PC-3 (cell line): ENCODE measurements at regions not wholly inside any gene's neighbourhood (a gene's known extent, or its start where the extent isn't known, plus 50 kb on each side); places are given as distances from the start of the nearest gene placed in this dataset.

Experiments
- ATAC-seq: fragments of 200-7000 bp; cut with Tn5 transposase; 2 replicates; pipeline ENCODE4 v1.9.1; 2020; ENCODE audit warnings: mild to moderate bottlenecking, moderate library complexity
- BruUV-seq: library from RNA; stranded (reverse); fragments of 400-500 nt; replicated peaks from 2 replicates; lab custom pipeline; 2021; lab: Mats Ljungman, UMichigan
- CTCF ChIA-PET: fragments of 300-600 bp; sonication (Branson Sonifier 250); formaldehyde crosslinking; loops from one replicate; lab custom pipeline; 2022; ENCODE audit warnings: antibody characterized with exemption; lab: Charles Lee
- POLR2A ChIA-PET: fragments of 300-600 bp; sonication (Branson Sonifier 250); formaldehyde crosslinking; loops from one replicate; lab custom pipeline; 2022; ENCODE audit warnings: antibody characterized with exemption; ENCODE audit not compliant: unreplicated experiment; lab: Charles Lee
- DNase-seq: peaks from one replicate; pipeline ENCODE4 v3.0.0-alpha.2; 2015
- H2AFZ ChIP-seq: fragments of 300-600 bp; sonication (generic); 2 replicates; pipeline ENCODE4 v1.6.0; 2016; ENCODE audit warnings: antibody characterized with exemption, low read length
- H3F3A ChIP-seq: fragments of 300-600 bp; sonication (generic); one replicate; pipeline ENCODE4 v1.6.0; 2017; ENCODE audit warnings: antibody characterized with exemption, low read length, control low read depth, mild to moderate bottlenecking; ENCODE audit not compliant: unreplicated experiment
- H3K27ac ChIP-seq: fragments of 300-600 bp; sonication (generic); 2 replicates; pipeline ENCODE4 v1.5.1; 2016; ENCODE audit warnings: mild to moderate bottlenecking, low read length
- H3K27me3 ChIP-seq: fragments of 300-600 bp; sonication (generic); 2 replicates; pipeline ENCODE4 v1.6.1; 2016; ENCODE audit warnings: low read length, mixed read lengths
- H3K36me3 ChIP-seq: fragments of 300-600 bp; sonication (generic); 2 replicates; pipeline ENCODE4 v1.6.1; 2016; ENCODE audit warnings: low read depth, mixed run types, low read length, mixed read lengths
- H3K4me1 ChIP-seq: fragments of 300-600 bp; sonication (generic); 2 replicates; pipeline ENCODE4 v1.5.1; 2016; ENCODE audit warnings: low read length; ENCODE audit not compliant: insufficient read depth
- H3K4me2 ChIP-seq: fragments of 300-600 bp; sonication (generic); 2 replicates; pipeline ENCODE4 v1.6.0; 2016; ENCODE audit warnings: low read length
- H3K4me3 ChIP-seq: fragments of 300-600 bp; sonication (generic); 2 replicates; pipeline ENCODE4 v1.5.1; 2016; ENCODE audit warnings: mild to moderate bottlenecking, low read length, mixed read lengths
- H3K79me2 ChIP-seq: fragments of 300-600 bp; sonication (generic); 2 replicates; pipeline ENCODE4 v1.6.1; 2017; ENCODE audit warnings: low read length, mixed read lengths
- H3K9ac ChIP-seq: fragments of 300-600 bp; sonication (generic); 2 replicates; pipeline ENCODE4 v1.6.0; 2016; ENCODE audit warnings: mild to moderate bottlenecking, low read length
- H3K9me2 ChIP-seq: fragments of 300-600 bp; sonication (generic); replicated peaks from 2 replicates; pipeline ENCODE4 v1.6.1; 2016; ENCODE audit warnings: mixed run types, low read length, mixed read lengths
- H3K9me3 ChIP-seq: fragments of 300-600 bp; sonication (generic); 2 replicates; pipeline ENCODE4 v1.6.1; 2016; ENCODE audit warnings: low read length, mixed read lengths
- H4K20me1 ChIP-seq: fragments of 300-600 bp; sonication (generic); 2 replicates; pipeline ENCODE4 v1.6.1; 2016; ENCODE audit warnings: low read length, mixed read lengths
- EZH2 ChIP-seq: fragments of 300-600 bp; sonication (generic); IDR thresholded peaks from one replicate; pipeline ENCODE4 v1.6.1; 2017; ENCODE audit warnings: antibody characterized with exemption, mild to moderate bottlenecking, low read length; ENCODE audit not compliant: unreplicated experiment
- EZH2phosphoT487 ChIP-seq: fragments of 300-600 bp; sonication (generic); IDR thresholded peaks from 2 replicates; pipeline ENCODE4 v1.6.1; 2018; ENCODE audit warnings: mild to moderate bottlenecking, antibody characterized with exemption, low read length, borderline replicate concordance
- intact Hi-C: fragments of 100-400 bp; cut with micrococcal nuclease; formaldehyde crosslinking; loops from 2 replicates; pipeline ENCODE4 v1.9.0; 2023
- TF ChIP-seq, protein P1 (sequence below): fragments of 300-600 bp; sonication (generic); conservative IDR thresholded peaks from 2 replicates; pipeline ENCODE4 v1.5.1; 2017; ENCODE audit warnings: antibody characterized with exemption, low read depth, mild to moderate bottlenecking, low read length

DNA sequence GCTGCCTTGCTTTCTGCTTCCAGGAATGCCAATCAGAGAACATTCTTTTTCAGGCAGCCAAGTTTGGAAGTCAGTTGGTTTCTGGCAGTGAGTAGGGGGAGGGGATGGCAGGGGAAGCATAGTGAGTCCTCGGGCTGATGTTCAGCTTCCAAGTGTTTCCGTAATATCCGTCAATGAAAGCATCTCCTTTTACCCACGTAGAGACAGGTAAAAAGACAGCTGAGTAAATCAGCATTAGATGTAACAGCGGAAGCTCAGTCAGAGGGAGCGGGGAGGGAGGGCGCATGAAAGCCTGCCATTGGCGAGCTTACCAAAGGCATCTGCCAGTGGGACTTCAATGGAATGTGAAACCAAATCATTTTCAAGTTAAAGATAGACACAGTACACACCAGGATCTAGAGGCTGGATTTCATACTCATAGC is 117.1 kb upstream of the DTNA start:
- TF ChIP-seq EZH2phosphoT487 = no peak
- TF ChIP-seq, protein P1, sequence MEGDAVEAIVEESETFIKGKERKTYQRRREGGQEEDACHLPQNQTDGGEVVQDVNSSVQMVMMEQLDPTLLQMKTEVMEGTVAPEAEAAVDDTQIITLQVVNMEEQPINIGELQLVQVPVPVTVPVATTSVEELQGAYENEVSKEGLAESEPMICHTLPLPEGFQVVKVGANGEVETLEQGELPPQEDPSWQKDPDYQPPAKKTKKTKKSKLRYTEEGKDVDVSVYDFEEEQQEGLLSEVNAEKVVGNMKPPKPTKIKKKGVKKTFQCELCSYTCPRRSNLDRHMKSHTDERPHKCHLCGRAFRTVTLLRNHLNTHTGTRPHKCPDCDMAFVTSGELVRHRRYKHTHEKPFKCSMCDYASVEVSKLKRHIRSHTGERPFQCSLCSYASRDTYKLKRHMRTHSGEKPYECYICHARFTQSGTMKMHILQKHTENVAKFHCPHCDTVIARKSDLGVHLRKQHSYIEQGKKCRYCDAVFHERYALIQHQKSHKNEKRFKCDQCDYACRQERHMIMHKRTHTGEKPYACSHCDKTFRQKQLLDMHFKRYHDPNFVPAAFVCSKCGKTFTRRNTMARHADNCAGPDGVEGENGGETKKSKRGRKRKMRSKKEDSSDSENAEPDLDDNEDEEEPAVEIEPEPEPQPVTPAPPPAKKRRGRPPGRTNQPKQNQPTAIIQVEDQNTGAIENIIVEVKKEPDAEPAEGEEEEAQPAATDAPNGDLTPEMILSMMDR = no peak
- Histone ChIP-seq H3K4me1 (no peaks in the 10 kb centered on the region; the same call in 1 of the 2 replicates), H4K20me1 (no peaks in the 10 kb centered on the region), H3K9ac (no peak overlapping the region), H3K9me2 (no peaks in the 10 kb centered on the region), H3K36me3 (no peaks in the 10 kb centered on the region), H3K79me2 (no peaks in the 10 kb centered on the region), H3K27me3 (no peaks in the 10 kb centered on the region), H3K9me3 (no peaks in the 10 kb centered on the region), H3F3A (no peaks in the 10 kb centered on the region), H3K4me3 (no peak overlapping the region), H3K27ac (no peak overlapping the region), H3K4me2 (no peak overlapping the region), H2AFZ (no peak overlapping the region)
- intact Hi-C loops = no loop called here
- BruUV-seq = no TSS peak
- ChIA-PET CTCF (interaction anchor here (0.6 kb wide), 1 partner anchor 500 kb away, joined by 4 read pairs; no protein-coding TSS in a partner anchor), POLR2A (no interaction called here)
- DNase-seq = no peak
- ATAC-seq = no peak

DNA sequence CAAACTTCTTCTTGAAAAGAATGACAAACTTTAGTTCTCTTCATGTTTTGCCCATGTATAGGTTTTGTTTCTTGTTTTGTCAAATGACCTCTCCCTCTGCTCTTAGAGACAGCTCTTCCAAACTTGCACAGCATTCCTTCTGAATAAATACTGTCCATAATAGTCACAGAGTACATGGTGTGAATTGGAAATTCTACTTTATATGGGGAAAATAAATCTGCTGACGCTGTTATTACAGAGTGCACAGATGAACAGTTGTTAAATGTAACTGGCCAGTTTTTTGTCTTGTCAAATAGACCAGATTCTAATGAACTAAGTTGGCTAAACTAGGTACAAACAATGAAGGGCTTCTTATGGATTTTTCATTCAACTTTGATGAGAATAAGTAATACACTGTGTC is 115.8 kb upstream of the DTNA start:
- no peak overlapping the region for H3K4me3 ChIP-seq
- H4K20me1 ChIP-seq = no peaks in the 10 kb centered on the region
- no peak overlapping the region for H3K4me2 ChIP-seq
- TF ChIP-seq, protein P1 = no peak
- TF ChIP-seq EZH2 = no peak
- TF ChIP-seq EZH2phosphoT487 = no peak
- no peaks in the 10 kb centered on the region for H3K27me3 ChIP-seq
- CTCF ChIA-PET = no interaction called here
- ATAC-seq = no peak
- H3K27ac ChIP-seq = no peak overlapping the region
- no peaks in the 10 kb centered on the region for H3K36me3 ChIP-seq
- no TSS peak for BruUV-seq
- H2AFZ ChIP-seq = no peak overlapping the region
- H3F3A ChIP-seq = no peaks in the 10 kb centered on the region
- H3K9ac ChIP-seq = no peak overlapping the region
- H3K9me2 ChIP-seq = no peaks in the 10 kb centered on the region
- no peaks in the 10 kb centered on the region for H3K9me3 ChIP-seq
- H3K79me2 ChIP-seq = no peaks in the 10 kb centered on the region
- no peaks in the 10 kb centered on the region; the same call in 1 of the 2 replicates for H3K4me1 ChIP-seq
- no peak for DNase-seq
- intact Hi-C loops = loop anchor here (2.0 kb wide), 1 partner anchor 51 kb away; no protein-coding TSS in a partner anchor
- POLR2A ChIA-PET = no interaction called here

DNA sequence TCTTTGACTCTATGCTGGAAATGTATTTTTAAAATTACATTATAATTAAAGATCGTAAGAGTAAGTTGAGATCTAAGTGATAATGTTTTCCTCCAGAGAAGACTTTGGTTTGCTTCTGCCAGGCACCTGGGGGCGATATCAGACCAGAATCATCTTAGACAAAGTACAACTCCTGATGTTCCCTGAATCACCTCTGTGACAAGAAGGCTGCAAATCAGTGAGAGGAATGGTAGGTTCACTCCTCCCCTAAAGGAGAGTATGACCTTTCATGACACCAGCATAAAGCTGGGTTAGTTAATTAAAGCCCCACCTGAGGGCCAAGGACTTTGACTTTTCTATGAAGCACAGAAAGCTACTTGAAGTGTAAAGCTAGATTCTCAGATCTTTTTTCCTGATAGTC is 114.4 kb upstream of the DTNA start:
- H2AFZ ChIP-seq = no peak overlapping the region
- H3K27me3 ChIP-seq = no peaks in the 10 kb centered on the region
- no TSS peak for BruUV-seq
- H3K79me2 ChIP-seq = no peaks in the 10 kb centered on the region
- H4K20me1 ChIP-seq = no peaks in the 10 kb centered on the region
- H3K9me3 ChIP-seq = no peaks in the 10 kb centered on the region
- H3K4me3 ChIP-seq = no peak overlapping the region
- DNase-seq = peak; percentile 8
- no peaks in the 10 kb centered on the region for H3K36me3 ChIP-seq
- peak; percentile 42; the same call in 1 of the 2 replicates for ATAC-seq
- no peak overlapping the region for H3K9ac ChIP-seq
- H3F3A ChIP-seq = no peaks in the 10 kb centered on the region
- no peak for TF ChIP-seq EZH2phosphoT487
- TF ChIP-seq, protein P1 = peak; percentile 42; the same call in 1 of the 2 replicates
- TF ChIP-seq EZH2 = no peak
- no peak overlapping the region for H3K27ac ChIP-seq
- ChIA-PET POLR2A (no interaction called here), CTCF (interaction anchor here (0.6 kb wide), 1 partner anchor 235 kb away, joined by 3 read pairs; no protein-coding TSS in a partner anchor)
- H3K9me2 ChIP-seq = no peaks in the 10 kb centered on the region
- H3K4me1 ChIP-seq = peaks cover 5% of the 10 kb centered on the region
- H3K4me2 ChIP-seq = no peak overlapping the region
- intact Hi-C loops = loop anchor here (1.0 to 5.0 kb wide), 3 partner anchors 49 to 243 kb away; no protein-coding TSS in a partner anchor
